ENCODE measurements at regions not wholly inside any gene's neighbourhood (a gene's known extent, or its start where the extent isn't known, plus 50 kb on each side); places are given as distances from the start of the nearest gene placed in this dataset.

- TF ChIP-seq REST (IDR thresholded peaks at IDR 0.05; ENCODE audit: insufficient replicate concordance, low read depth) = no peak
- TF ChIP-seq, protein P1, sequence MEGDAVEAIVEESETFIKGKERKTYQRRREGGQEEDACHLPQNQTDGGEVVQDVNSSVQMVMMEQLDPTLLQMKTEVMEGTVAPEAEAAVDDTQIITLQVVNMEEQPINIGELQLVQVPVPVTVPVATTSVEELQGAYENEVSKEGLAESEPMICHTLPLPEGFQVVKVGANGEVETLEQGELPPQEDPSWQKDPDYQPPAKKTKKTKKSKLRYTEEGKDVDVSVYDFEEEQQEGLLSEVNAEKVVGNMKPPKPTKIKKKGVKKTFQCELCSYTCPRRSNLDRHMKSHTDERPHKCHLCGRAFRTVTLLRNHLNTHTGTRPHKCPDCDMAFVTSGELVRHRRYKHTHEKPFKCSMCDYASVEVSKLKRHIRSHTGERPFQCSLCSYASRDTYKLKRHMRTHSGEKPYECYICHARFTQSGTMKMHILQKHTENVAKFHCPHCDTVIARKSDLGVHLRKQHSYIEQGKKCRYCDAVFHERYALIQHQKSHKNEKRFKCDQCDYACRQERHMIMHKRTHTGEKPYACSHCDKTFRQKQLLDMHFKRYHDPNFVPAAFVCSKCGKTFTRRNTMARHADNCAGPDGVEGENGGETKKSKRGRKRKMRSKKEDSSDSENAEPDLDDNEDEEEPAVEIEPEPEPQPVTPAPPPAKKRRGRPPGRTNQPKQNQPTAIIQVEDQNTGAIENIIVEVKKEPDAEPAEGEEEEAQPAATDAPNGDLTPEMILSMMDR (IDR thresholded peaks at IDR 0.05; ENCODE audit: insufficient read depth, low read length) = no peak
Measured at GRCh38 chr13:23506071-23506806, 64.0 kb upstream of the TNFRSF19 start.
